Thyroid gland (tissue), 4 donors: ENCODE measurements at regions not wholly inside any gene's neighbourhood (a gene's known extent, or its start where the extent isn't known, plus 50 kb on each side); places are given as distances from the start of the nearest gene placed in this dataset.

ENCODE experiments used
- CTCF ChIP-seq, 6 experiments: fragments of 200-600 bp in 3 of 6; fragments of 450-650 bp in 3 of 6; sonication (generic) in 3 of 6; IDR thresholded peaks; one replicate each; pipeline ENCODE4 v1.5.1; 2016 to 2019; ENCODE audit warnings: antibody characterized with exemption in 6 of 6, mild to moderate bottlenecking in 2 of 6, inconsistent platforms in 1 of 6, moderate library complexity in 1 of 6
- POLR2A ChIP-seq, 2 donors: fragments of 450-650 bp; IDR thresholded peaks; one replicate each; pipeline ENCODE4 v1.6.1; 2017; ENCODE audit warnings: antibody characterized with exemption in 2 of 2, mild to moderate bottlenecking in 2 of 2, moderate library complexity in 1 of 2

- TF ChIP-seq CTCF (IDR thresholded peaks at IDR 0.05) (no peak), POLR2A (IDR thresholded peaks at IDR 0.05) (no peak)
These were observed 122.3 kb downstream of the FOXD2 start for GRCh38 chr1:47559944-47560695.
